Small intestine (tissue), 7 donors: ENCODE measurements at regions not wholly inside any gene's neighbourhood (a gene's known extent, or its start where the extent isn't known, plus 50 kb on each side); places are given as distances from the start of the nearest gene placed in this dataset.

Experiments used
- DNase-seq, 2 donors: peaks; one replicate each; pipeline versions ENCODE4 v3.0.0 to v3.0.0-alpha.2; 2013
- FAIRE-seq: peaks from 2 replicates; lab custom pipeline; 2012; peaks lifted over from hg19 to GRCh38; lab: Jason Lieb, UNC
- H3K27ac ChIP-seq, 3 donors: one replicate each; pipeline ENCODE4 v1.5.1; 2013; ENCODE audit warnings: low read length in 2 of 3, mild to moderate bottlenecking in 2 of 3, control low read depth in 1 of 3, inconsistent platforms in 1 of 3, low read depth in 1 of 3, moderate library complexity in 1 of 3
- H3K27me3 ChIP-seq, 3 donors: one replicate each; pipeline ENCODE4 v1.6.1; 2013; ENCODE audit warnings: low read length in 3 of 3, inconsistent platforms in 1 of 3; ENCODE audit not compliant: control insufficient read depth in 3 of 3, insufficient read depth in 3 of 3
- H3K36me3 ChIP-seq, 3 donors: one replicate each; pipeline ENCODE4 v1.6.1; 2013; ENCODE audit warnings: low read length in 3 of 3, inconsistent platforms in 1 of 3, low read depth in 1 of 3, mild to moderate bottlenecking in 1 of 3, moderate library complexity in 1 of 3; ENCODE audit not compliant: control insufficient read depth in 3 of 3, insufficient read depth in 2 of 3
- H3K4me1 ChIP-seq, 3 donors: one replicate each; pipeline ENCODE4 v1.6.1; 2013; ENCODE audit warnings: low read length in 2 of 3, inconsistent platforms in 1 of 3, low read depth in 1 of 3, mild to moderate bottlenecking in 1 of 3, moderate library complexity in 1 of 3; ENCODE audit not compliant: control insufficient read depth in 3 of 3, insufficient read depth in 2 of 3
- H3K4me3 ChIP-seq, 3 donors: one replicate each; pipeline ENCODE4 v1.5.1; 2013; ENCODE audit warnings: low read length in 3 of 3, control low read depth in 1 of 3, inconsistent platforms in 1 of 3, low read depth in 1 of 3, mild to moderate bottlenecking in 1 of 3, moderate library complexity in 1 of 3
- H3K9me3 ChIP-seq, 2 donors: one replicate each; pipeline ENCODE4 v1.6.1; 2013; ENCODE audit warnings: low read depth in 1 of 2, low read length in 1 of 2; ENCODE audit not compliant: control insufficient read depth in 2 of 2, insufficient read depth in 1 of 2
- WGBS, 3 donors: extraction: QIAGEN DNeasy Blood & Tissue Kit; methylation state at CpG; one replicate each; pipeline ENCODE4 v1.1.7; 2013; 5-methylcytosine and 5-hydroxymethylcytosine counted together
- donor health status: healthy with polysubstance abuse.
- donor health status: control.
- donor health status: control.
- donor health status: Bipolar disorder and iron deficiency.
- donor health status: healthy.

DNA sequence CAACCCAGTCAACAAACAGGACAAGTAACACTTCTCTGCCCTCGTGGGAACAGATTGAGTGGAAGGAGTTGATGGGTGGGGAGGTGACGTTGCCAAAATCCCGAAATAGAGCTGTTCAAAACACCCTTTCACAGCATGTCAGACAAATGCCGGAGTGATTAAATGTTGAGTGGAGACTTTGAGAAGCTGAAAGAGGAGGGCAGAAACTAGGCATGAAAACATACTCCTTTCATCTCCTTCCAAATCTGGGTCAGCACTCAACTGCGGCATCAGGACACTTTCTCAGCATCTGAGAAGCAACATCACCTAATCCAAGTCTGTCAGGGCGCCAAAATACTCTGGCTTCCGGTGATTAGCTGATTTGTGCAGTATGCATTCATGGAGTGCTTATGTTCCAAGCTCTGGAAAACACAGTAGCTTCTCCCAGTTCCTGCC is 51.5 kb upstream of the MRI1 start:
- 55 to 64% (median 57%) methylated on average over 7 of the region's 7 CpGs for WGBS, 3 donors
- H3K27ac ChIP-seq: no peak overlapping the region
- peaks cover 0 to 4% of the 10 kb centered on the region in 2 donors for H3K9me3 ChIP-seq
- no peaks in the 10 kb centered on the region for H3K36me3 ChIP-seq
- peaks cover 0 to 2% (median 0%) of the 10 kb centered on the region in 3 donors for H3K27me3 ChIP-seq
- no peak overlapping the region for H3K4me3 ChIP-seq
- DNase-seq: no peak
- FAIRE-seq: no peak
- no peaks in the 10 kb centered on the region for H3K4me1 ChIP-seq

DNA sequence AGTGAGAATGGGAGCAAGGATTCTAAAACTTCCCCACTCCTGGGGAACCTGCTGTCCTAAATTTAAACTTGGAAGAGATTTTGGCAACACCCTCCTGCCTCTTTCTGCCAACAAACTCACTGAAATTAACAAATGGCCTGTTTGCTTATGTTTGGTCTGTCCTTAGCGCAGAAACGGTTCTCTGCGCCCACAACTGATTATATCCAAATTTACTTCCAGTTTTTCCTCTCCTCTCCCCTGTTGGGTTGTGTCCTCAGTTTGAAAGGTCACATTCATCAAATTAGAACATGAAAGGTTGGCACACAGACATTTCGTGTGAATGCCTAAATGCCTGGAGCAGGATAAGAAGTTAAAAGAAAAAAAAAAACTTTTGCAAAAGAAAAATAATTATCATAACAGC is 56.4 kb upstream of the MRI1 start:
- Histone ChIP-seq H3K4me3 (no peak overlapping the region), H3K27me3 (no peaks in the 10 kb centered on the region), H3K4me1 (no peaks in the 10 kb centered on the region), H3K27ac (no peak overlapping the region), H3K36me3 (no peaks in the 10 kb centered on the region), H3K9me3 (peaks cover 0 to 3% of the 10 kb centered on the region in 2 donors)
- DNase-seq: no peak
- no peak for FAIRE-seq
- 30 to 42% (median 35%) methylated on average over 4 of the region's 4 CpGs for WGBS, 3 donors

- DNase-seq (no peak), FAIRE-seq (no peak)
- Histone ChIP-seq H3K4me3 (no peak overlapping the region), H3K4me1 (no peaks in the 10 kb centered on the region), H3K27me3 (peaks cover 0 to 3% (median 2%) of the 10 kb centered on the region in 3 donors), H3K27ac (no peak overlapping the region), H3K36me3 (no peaks in the 10 kb centered on the region), H3K9me3 (peaks cover 0 to 7% of the 10 kb centered on the region in 2 donors)
- WGBS, 3 donors: 89 to 90% (median 90%) methylated on average over 5 of the region's 5 CpGs
Observed at GRCh38 chr19:13705928-13706447, 58.3 kb upstream of the MRI1 start.

- WGBS, 3 donors: 89 to 95% (median 89%) methylated on average over 2 of the region's 2 CpGs
- Histone ChIP-seq H3K27me3 (peaks cover 0 to 3% (median 2%) of the 10 kb centered on the region in 3 donors), H3K9me3 (peaks cover 0 to 7% of the 10 kb centered on the region in 2 donors), H3K4me1 (no peaks in the 10 kb centered on the region), H3K4me3 (no peak overlapping the region), H3K27ac (no peak overlapping the region), H3K36me3 (no peaks in the 10 kb centered on the region)
- no peak for DNase-seq
- no peak for FAIRE-seq
Observed at GRCh38 chr19:13705201-13705600, 59.1 kb upstream of the MRI1 start.

DNA sequence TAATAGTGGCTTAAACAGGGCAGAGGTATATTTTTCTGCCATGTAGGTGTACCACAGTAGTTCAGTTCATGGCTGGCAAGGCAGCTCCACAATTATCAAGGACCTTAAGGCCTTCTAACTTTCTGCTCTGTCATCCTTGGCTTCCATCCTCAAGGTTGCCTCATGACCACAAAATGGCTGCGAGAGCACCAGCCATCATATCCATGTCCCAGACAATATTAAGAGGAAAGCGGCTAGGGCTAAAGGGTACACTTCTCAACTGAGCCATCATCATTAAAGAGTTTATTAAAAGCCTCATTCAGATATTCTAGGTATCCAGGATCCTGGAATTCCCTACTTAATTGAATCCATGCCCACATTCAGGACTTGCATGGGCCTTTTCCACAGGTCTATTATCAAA is 62.7 kb upstream of the MRI1 start:
- WGBS, 3 donors: 96 to 98% (median 96%) methylated on average over 2 of the region's 2 CpGs
- Histone ChIP-seq H3K27ac (no peak overlapping the region), H3K9me3 (peaks cover 0 to 9% of the 10 kb centered on the region in 2 donors), H3K36me3 (no peaks in the 10 kb centered on the region), H3K4me3 (no peak overlapping the region), H3K27me3 (peaks cover 0 to 3% (median 2%) of the 10 kb centered on the region in 3 donors), H3K4me1 (no peaks in the 10 kb centered on the region)
- DNase-seq (no peak), FAIRE-seq (no peak)

- no peak for FAIRE-seq
Observed at GRCh38 chr19:13700621-13701020, 63.7 kb upstream of the MRI1 start.

DNA sequence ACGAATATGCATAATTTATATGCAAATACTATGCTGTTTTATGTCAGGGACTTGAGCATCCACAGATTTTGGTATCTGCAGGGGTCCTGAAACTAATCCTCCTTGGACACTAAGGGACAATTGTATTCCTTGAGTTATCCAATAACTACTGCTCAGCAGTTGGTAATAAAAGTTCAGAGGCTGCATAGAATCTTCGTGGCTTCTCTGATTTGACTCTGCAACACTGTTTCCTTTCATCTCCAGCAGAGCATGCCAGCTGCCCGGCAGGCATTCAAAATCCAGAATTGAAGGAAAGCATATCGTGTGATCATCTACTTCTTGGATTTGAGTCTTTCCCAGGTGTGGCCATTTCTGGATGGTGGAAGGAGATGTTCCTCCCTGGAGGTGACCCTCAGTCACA is 64.5 kb upstream of the MRI1 start:
- Histone ChIP-seq H3K27me3 (peaks cover 0 to 3% (median 2%) of the 10 kb centered on the region in 3 donors), H3K9me3 (peaks cover 0 to 6% of the 10 kb centered on the region in 2 donors), H3K4me3 (no peak overlapping the region), H3K27ac (no peak overlapping the region), H3K4me1 (no peaks in the 10 kb centered on the region), H3K36me3 (no peaks in the 10 kb centered on the region)
- 23 to 47% (median 26%) methylated on average over 4 of the region's 4 CpGs for WGBS, 3 donors
- FAIRE-seq: no peak
- no peak for DNase-seq

More at GRCh38 chr19:13700621-13701020, 63.7 kb upstream of the MRI1 start:
- Histone ChIP-seq H3K27ac (no peak overlapping the region), H3K36me3 (no peaks in the 10 kb centered on the region), H3K4me1 (no peaks in the 10 kb centered on the region), H3K27me3 (peaks cover 0 to 3% (median 2%) of the 10 kb centered on the region in 3 donors), H3K9me3 (peaks cover 0 to 9% of the 10 kb centered on the region in 2 donors), H3K4me3 (no peak overlapping the region)
- no peak for DNase-seq
- 56 to 77% (median 72%) methylated on average over 8 of the region's 8 CpGs for WGBS, 3 donors

DNA sequence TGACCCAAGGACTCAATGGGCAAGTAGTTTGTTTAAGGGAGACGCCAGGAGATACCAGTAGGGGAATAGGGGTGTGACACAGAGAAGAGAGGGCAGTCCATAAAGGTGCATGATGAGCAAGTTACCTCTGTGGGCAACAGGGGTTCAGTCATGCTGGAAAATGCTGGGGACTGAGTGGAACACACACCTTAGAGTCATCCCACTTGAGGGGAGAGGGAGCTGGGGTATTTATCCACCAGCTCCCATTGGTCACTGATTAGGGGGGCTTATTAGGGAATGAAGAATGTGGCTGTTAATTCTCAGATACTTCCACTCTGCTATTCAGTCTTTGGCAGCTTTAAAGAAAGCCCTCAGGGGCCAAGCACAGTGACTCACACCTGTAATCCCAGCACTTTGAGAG is 67.5 kb upstream of the MRI1 start:
- Histone ChIP-seq H3K4me3 (no peak overlapping the region), H3K27me3 (peaks cover 0 to 3% (median 2%) of the 10 kb centered on the region in 3 donors)

DNA sequence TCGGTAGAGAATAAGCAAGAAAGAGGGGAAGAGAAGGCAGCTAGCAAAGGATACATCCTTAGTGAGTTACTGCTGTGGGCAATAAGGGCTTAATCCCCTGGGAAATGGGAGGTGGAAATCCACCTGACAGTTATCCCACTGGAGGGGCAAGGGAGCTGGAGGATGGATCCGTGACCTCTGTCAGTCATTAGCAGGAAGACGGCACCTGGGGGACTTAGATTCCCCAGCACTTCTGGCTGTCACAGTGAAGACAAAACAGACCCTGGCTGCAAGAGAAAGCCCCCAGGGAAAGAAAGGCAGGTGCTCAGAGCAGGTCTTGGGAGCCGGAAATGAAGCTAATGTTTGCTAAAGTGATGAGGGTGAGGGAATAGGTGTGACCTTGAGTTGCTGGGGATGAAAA is 70.4 kb upstream of the MRI1 start:
- 68 to 80% (median 80%) methylated on average over 4 of the region's 4 CpGs for WGBS, 3 donors
- peaks cover 0 to 2% of the 10 kb centered on the region in 2 donors for H3K9me3 ChIP-seq
- no peak overlapping the region for H3K4me3 ChIP-seq
- H3K4me1 ChIP-seq: no peaks in the 10 kb centered on the region
- FAIRE-seq (no peak), DNase-seq (no peak)
- H3K27me3 ChIP-seq: peaks cover 0 to 1% (median 0%) of the 10 kb centered on the region in 3 donors
- H3K27ac ChIP-seq: no peak overlapping the region
- H3K36me3 ChIP-seq: no peaks in the 10 kb centered on the region

More for the DNA sequence above, 67.5 kb upstream of the MRI1 start:
- peaks cover 0 to 6% of the 10 kb centered on the region in 2 donors for H3K9me3 ChIP-seq
- FAIRE-seq (no peak), DNase-seq (no peak)
- no peaks in the 10 kb centered on the region for H3K4me1 ChIP-seq
- whole genome bisulfite sequencing, 3 donors: 67 to 75% (median 68%) methylated on average over 1 of the region's 1 CpG
- no peak overlapping the region for H3K27ac ChIP-seq
- no peaks in the 10 kb centered on the region for H3K36me3 ChIP-seq
